ENCODE measurements at regions not wholly inside any gene's neighbourhood (a gene's known extent, or its start where the extent isn't known, plus 50 kb on each side); places are given as distances from the start of the nearest gene placed in this dataset.

- no peak overlapping the region for H3K27ac Mint-ChIP-seq
- H3K9me3 Mint-ChIP-seq = no peaks in the 10 kb centered on the region
- H3K4me3 Mint-ChIP-seq = no peak overlapping the region
- H3K4me1 Mint-ChIP-seq = no peaks in the 10 kb centered on the region
- no peaks in the 10 kb centered on the region for H3K36me3 Mint-ChIP-seq
- peaks cover 7% of the 10 kb centered on the region for H3K27me3 Mint-ChIP-seq
Measured at GRCh38 chr2:6535572-6535971, 330.1 kb downstream of the CMPK2 start.

DNA sequence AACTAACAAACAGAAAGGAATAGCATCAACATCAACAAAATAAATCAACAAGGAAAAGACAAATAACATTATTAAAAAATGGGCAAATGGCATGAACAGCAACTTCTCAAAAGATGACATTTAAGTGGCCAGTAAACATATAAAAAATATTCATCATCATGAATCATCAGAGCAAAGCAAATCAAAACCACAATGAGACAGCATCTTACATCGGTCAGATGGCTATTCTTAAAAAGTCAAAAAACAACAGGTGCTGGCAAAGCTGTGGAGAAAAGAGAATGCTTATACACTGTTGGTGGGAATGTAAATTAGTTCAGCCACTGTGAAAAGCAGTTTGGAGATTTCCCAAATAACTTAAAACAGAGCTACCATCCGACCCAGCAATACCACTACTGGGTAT lies 327.1 kb downstream of the CMPK2 start:
- H3K4me3 Mint-ChIP-seq = no peak overlapping the region
- no peaks in the 10 kb centered on the region for H3K9me3 Mint-ChIP-seq
- no peaks in the 10 kb centered on the region for H3K36me3 Mint-ChIP-seq
- peaks cover 8% of the 10 kb centered on the region for H3K27me3 Mint-ChIP-seq
- no peak overlapping the region for H3K27ac Mint-ChIP-seq
- no peaks in the 10 kb centered on the region for H3K4me1 Mint-ChIP-seq

- H3K36me3 Mint-ChIP-seq = no peaks in the 10 kb centered on the region
- no peak overlapping the region for H3K4me3 Mint-ChIP-seq
- H3K27ac Mint-ChIP-seq = no peak overlapping the region
- no peaks in the 10 kb centered on the region for H3K4me1 Mint-ChIP-seq
- peaks cover 3% of the 10 kb centered on the region for H3K27me3 Mint-ChIP-seq
- H3K9me3 Mint-ChIP-seq = no peaks in the 10 kb centered on the region
Measured at GRCh38 chr2:6545336-6545735, 320.4 kb downstream of the CMPK2 start.

GRCh38 chr2:6545795-6546194 lies 319.9 kb downstream of the CMPK2 start:
- Mint-ChIP-seq H3K4me1 (no peaks in the 10 kb centered on the region), H3K27me3 (peaks cover 3% of the 10 kb centered on the region), H3K27ac (no peak overlapping the region), H3K4me3 (no peak overlapping the region), H3K36me3 (no peaks in the 10 kb centered on the region), H3K9me3 (peaks cover 2% of the 10 kb centered on the region)

GRCh38 chr2:6554466-6554865 lies 311.2 kb downstream of the CMPK2 start:
- Mint-ChIP-seq H3K9me3 (peaks cover 6% of the 10 kb centered on the region), H3K4me3 (no peak overlapping the region), H3K4me1 (no peaks in the 10 kb centered on the region), H3K27me3 (no peaks in the 10 kb centered on the region), H3K27ac (no peak overlapping the region), H3K36me3 (no peaks in the 10 kb centered on the region)

- Mint-ChIP-seq H3K27ac (no peak overlapping the region), H3K4me1 (no peaks in the 10 kb centered on the region), H3K4me3 (no peak overlapping the region), H3K9me3 (no peaks in the 10 kb centered on the region), H3K36me3 (no peaks in the 10 kb centered on the region), H3K27me3 (no peaks in the 10 kb centered on the region)
Measured at GRCh38 chr2:6556755-6557154, 309.0 kb downstream of the CMPK2 start.

GRCh38 chr2:6557737-6558136 lies 308.0 kb downstream of the CMPK2 start:
- Mint-ChIP-seq H3K36me3 (no peaks in the 10 kb centered on the region), H3K9me3 (no peaks in the 10 kb centered on the region), H3K4me3 (no peak overlapping the region), H3K4me1 (no peaks in the 10 kb centered on the region), H3K27ac (no peak overlapping the region), H3K27me3 (peaks cover under 1% of the 10 kb centered on the region)

DNA sequence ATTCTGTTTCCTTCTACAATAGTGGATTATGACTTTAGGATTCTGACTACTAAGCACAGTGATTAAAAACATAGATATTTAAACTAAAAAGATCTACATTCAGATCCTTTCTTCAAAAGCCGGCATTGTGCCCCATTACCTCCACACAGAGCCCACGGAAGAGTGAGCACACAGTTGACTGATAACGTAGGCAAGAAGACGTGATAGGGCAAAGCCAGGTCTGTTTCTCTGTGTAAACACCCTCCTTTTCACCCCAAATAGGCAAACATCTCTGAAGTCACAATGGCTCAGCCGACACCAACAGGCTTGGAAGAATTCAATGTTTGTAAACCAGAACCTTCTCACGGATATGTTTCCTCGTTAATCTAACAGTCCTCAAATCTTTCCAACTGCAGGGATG lies 302.9 kb downstream of the CMPK2 start:
- Mint-ChIP-seq H3K9me3 (no peaks in the 10 kb centered on the region), H3K27ac (no peak overlapping the region)

DNA sequence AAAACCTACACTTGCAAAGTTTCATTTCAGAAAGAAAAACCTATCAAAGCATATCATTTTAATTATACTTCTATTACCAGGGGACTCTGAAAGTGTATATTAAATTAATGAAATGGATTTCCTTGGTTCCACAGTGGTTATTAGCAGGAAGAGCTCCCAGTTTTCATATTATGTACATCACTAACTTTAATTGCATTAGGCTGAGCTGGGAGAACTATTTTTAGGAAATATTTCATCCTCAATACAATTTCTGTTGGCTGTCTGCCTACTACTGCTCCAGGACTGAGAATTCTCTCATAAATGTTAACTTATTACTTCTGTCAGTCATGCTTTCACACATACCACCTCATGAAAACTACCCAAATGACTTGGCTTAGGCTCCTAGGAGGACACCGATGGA lies 301.4 kb downstream of the CMPK2 start:
- H3K9me3 Mint-ChIP-seq = no peaks in the 10 kb centered on the region
- no peaks in the 10 kb centered on the region for H3K4me1 Mint-ChIP-seq
- no peaks in the 10 kb centered on the region for H3K36me3 Mint-ChIP-seq
- H3K4me3 Mint-ChIP-seq = no peak overlapping the region
- no peak overlapping the region for H3K27ac Mint-ChIP-seq
- H3K27me3 Mint-ChIP-seq = peaks cover 5% of the 10 kb centered on the region

More for the DNA sequence above, 302.9 kb downstream of the CMPK2 start:
- H3K36me3 Mint-ChIP-seq = no peaks in the 10 kb centered on the region
- H3K27me3 Mint-ChIP-seq = peaks cover 5% of the 10 kb centered on the region
- H3K4me3 Mint-ChIP-seq = no peak overlapping the region
- H3K4me1 Mint-ChIP-seq = no peaks in the 10 kb centered on the region

GRCh38 chr2:6574121-6574520 lies 291.6 kb downstream of the CMPK2 start:
- H3K9me3 Mint-ChIP-seq = no peaks in the 10 kb centered on the region
- H3K36me3 Mint-ChIP-seq = no peaks in the 10 kb centered on the region
- no peak overlapping the region for H3K27ac Mint-ChIP-seq
- H3K27me3 Mint-ChIP-seq = peaks cover 10% of the 10 kb centered on the region
- no peak overlapping the region for H3K4me3 Mint-ChIP-seq
- no peaks in the 10 kb centered on the region for H3K4me1 Mint-ChIP-seq

DNA sequence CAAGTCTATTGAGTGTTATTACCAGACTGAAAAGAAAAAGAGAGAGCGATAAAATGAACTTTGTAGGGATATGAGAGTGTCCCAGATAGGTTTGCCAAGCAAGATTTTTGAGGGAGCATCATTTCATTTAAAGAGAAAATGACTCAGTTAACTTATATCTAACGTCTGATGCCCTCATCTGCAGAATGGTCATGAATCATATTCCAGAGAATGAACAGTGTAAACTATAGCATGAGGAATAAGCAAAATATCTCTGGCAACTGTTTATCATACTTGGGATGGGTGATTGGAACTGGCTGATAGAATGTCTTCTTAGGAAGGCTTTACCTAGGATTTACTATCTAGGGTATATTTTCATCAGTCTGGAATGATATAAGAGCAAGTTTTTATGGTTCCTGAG lies 289.4 kb downstream of the CMPK2 start:
- H3K36me3 Mint-ChIP-seq = no peaks in the 10 kb centered on the region
- H3K4me3 Mint-ChIP-seq = no peak overlapping the region
- H3K27ac Mint-ChIP-seq = no peak overlapping the region
- H3K27me3 Mint-ChIP-seq = peaks cover 10% of the 10 kb centered on the region
- H3K4me1 Mint-ChIP-seq = no peaks in the 10 kb centered on the region
- no peaks in the 10 kb centered on the region for H3K9me3 Mint-ChIP-seq

GRCh38 chr2:6577960-6578359 lies 287.7 kb downstream of the CMPK2 start:
- Mint-ChIP-seq H3K9me3 (no peaks in the 10 kb centered on the region), H3K27me3 (peaks cover 10% of the 10 kb centered on the region), H3K4me1 (no peaks in the 10 kb centered on the region), H3K27ac (no peak overlapping the region), H3K36me3 (no peaks in the 10 kb centered on the region), H3K4me3 (no peak overlapping the region)

DNA sequence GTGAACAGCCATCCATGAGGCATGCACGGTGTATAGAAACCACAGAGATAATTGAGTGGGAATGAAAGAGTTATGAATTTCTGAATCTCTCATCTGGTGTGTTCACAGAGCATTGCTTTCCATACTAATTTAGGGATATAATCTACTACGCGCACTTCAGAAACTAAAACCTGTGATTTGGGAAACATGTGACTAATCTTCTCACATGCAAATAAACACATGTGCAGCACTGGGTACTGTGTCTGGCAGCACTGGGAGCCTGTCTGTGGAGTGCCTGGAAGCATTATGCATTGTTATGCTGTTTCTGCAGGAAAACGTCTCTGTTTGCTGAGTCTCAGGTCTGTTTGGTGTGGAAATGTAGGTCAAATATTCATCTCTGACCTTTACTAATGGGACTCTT lies 287.3 kb downstream of the CMPK2 start:
- Mint-ChIP-seq H3K4me3 (no peak overlapping the region), H3K27me3 (peaks cover 10% of the 10 kb centered on the region), H3K4me1 (no peaks in the 10 kb centered on the region), H3K9me3 (no peaks in the 10 kb centered on the region), H3K27ac (no peak overlapping the region), H3K36me3 (no peaks in the 10 kb centered on the region)

DNA sequence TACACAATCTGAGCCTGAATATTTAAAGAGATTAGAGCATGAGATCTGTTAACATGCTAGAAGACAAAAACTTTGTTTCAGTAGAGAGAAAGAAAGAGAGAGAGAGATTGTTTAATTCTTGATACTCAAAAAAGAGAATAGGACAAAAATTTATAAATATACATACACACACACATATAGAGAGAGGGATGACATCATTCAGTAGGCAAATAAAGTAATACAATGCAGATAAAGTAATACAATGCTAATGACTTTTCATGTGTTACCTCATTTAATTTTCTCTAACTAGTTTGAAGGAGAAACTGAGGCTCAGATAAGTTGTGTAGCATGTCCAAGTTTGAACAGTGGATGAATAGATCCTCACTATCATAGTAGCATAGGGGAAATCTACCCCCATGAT lies 286.4 kb downstream of the CMPK2 start:
- H3K27me3 Mint-ChIP-seq = peaks cover 10% of the 10 kb centered on the region
- H3K9me3 Mint-ChIP-seq = no peaks in the 10 kb centered on the region
- no peaks in the 10 kb centered on the region for H3K36me3 Mint-ChIP-seq
- H3K4me3 Mint-ChIP-seq = no peak overlapping the region
- no peaks in the 10 kb centered on the region for H3K4me1 Mint-ChIP-seq
- H3K27ac Mint-ChIP-seq = no peak overlapping the region

GRCh38 chr2:6580982-6581381 lies 284.7 kb downstream of the CMPK2 start:
- Mint-ChIP-seq H3K9me3 (no peaks in the 10 kb centered on the region), H3K4me1 (no peaks in the 10 kb centered on the region), H3K27me3 (peaks cover 15% of the 10 kb centered on the region), H3K27ac (no peak overlapping the region), H3K36me3 (no peaks in the 10 kb centered on the region), H3K4me3 (no peak overlapping the region)

DNA sequence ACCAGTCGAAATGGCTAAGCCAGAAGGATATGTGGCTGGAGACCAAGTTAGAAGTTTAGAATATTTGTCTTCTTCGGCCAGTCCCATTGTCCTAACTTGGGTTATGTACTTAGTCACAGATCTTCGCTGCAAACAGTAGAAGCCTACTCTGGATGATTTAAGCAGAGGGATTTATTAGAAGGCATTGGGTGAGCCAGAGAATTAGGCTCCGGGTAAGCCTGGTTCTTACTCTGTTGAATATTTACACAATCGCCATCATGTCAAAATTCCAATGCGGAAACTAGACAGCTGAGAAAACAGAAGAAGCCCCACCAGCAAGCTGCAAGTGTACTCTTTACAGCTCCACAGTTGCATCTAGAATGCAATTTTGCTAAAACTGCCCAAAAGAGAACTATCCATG lies 276.6 kb downstream of the CMPK2 start:
- Mint-ChIP-seq H3K27ac (no peak overlapping the region), H3K36me3 (no peaks in the 10 kb centered on the region), H3K4me1 (no peaks in the 10 kb centered on the region), H3K4me3 (no peak overlapping the region), H3K27me3 (peaks cover 7% of the 10 kb centered on the region), H3K9me3 (no peaks in the 10 kb centered on the region)

DNA sequence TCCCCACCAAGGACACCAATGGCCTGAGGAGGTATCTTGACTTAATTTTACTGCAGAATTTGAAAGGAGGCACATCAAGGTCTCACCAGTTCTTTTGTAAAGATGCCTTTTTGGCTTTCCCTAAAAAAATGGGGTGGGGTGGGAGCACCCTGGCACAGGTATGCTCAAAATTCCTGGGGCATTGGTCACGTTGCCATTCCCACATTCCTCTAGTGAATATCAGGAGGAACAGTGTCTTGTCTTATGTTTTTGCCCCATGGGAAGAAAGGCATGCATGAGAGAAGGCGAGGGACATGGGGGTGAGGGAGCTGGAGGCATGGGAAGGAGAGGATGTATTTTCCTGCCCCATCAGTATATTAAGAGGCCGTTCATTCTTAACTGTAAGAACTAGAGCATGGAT lies 275.3 kb downstream of the CMPK2 start:
- H3K27me3 Mint-ChIP-seq = peaks cover 5% of the 10 kb centered on the region
- no peaks in the 10 kb centered on the region for H3K4me1 Mint-ChIP-seq
- H3K36me3 Mint-ChIP-seq = no peaks in the 10 kb centered on the region
- no peaks in the 10 kb centered on the region for H3K9me3 Mint-ChIP-seq
- no peak overlapping the region for H3K4me3 Mint-ChIP-seq
- no peak overlapping the region for H3K27ac Mint-ChIP-seq
